GM21619 (cell line): ENCODE measurements at regions not wholly inside any gene's neighbourhood (a gene's known extent, or its start where the extent isn't known, plus 50 kb on each side); places are given as distances from the start of the nearest gene placed in this dataset.

Source experiments
- ATAC-seq: cut with Tn5 transposase; IDR thresholded peaks from one replicate; pipeline ENCODE4 v1.9.1; 2021; ENCODE audit not compliant: unreplicated experiment

DNA sequence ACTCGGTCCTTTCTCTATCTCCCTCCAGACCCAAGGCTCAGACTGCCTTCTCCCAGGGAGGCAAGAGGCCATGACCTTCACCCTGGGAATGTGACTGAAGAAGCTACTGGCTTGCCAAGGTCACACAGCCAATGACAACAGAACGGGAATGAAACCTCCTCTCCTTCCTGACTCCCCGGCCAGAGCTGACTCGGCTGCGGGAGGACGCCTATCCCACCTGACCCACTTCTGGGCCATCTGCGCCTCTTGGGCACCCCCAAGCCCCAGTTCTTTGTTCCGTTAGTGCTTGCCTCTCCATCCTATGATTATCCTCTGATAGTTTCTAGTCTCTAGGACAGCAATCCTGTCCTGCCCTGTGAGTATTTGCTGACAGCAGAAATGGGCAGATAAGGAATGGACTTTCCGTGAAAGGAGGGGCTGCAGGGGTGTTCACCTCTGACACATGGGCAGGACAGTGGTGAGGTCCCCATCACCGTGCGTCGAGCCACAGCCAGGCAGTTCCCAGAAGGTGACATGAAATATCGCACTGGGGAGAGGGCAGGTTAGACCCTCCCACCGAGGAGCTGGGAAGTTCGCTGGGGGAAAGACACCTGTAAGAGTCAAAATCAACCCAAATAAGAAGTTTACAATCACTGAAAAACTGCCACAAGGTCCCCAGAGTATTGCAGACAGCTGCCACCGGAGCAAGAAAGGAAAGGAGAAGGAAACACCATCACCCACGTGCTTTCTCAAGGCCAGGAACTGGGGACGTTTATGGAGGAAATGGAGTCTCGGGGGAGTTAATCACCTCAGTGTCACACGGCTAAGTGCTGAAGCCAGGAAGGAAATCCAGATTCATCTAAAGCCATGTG lies 63.0 kb downstream of the INSIG1 start:
- no peak for ATAC-seq

DNA sequence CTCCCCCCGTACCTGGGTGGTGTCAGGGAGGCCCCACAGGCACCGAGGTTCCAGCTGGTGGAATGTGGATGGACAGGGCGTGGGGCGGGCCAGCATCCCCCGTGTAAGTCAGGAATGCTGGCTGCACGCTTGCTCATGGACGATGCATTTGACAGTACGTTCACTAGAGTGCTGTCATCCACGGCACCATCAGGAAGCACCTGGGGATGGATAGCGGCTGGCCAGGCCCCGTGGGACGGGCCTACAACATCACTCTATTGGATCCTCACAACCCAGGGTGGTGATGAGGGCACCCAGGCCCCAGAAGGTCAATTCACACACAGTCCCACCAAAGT lies 63.6 kb downstream of the INSIG1 start:
- ATAC-seq = no peak

GRCh38 chr7:155361947-155362346 lies 64.3 kb downstream of the INSIG1 start:
- ATAC-seq = no peak

GRCh38 chr7:155362380-155363145 lies 64.9 kb downstream of the INSIG1 start:
- no peak for ATAC-seq

DNA sequence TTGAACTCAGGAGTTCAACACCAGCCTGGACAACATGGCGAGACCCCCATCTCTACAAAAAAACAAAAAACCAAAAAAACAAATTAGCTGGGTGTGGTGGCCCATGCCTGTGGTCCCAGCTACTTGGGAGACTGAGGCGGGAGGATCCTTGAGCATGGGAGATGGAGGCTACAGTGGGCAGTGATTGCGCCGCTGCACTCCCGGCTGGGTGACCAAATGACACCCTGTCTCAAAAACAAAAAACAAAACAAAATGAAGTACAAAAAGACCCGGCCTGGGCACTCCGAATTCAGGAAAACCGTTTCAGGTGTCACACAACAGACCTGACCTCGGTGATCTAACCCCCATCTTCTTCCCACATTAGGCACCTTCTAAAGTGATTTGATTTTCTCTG lies 65.5 kb downstream of the INSIG1 start:
- no peak for ATAC-seq

DNA sequence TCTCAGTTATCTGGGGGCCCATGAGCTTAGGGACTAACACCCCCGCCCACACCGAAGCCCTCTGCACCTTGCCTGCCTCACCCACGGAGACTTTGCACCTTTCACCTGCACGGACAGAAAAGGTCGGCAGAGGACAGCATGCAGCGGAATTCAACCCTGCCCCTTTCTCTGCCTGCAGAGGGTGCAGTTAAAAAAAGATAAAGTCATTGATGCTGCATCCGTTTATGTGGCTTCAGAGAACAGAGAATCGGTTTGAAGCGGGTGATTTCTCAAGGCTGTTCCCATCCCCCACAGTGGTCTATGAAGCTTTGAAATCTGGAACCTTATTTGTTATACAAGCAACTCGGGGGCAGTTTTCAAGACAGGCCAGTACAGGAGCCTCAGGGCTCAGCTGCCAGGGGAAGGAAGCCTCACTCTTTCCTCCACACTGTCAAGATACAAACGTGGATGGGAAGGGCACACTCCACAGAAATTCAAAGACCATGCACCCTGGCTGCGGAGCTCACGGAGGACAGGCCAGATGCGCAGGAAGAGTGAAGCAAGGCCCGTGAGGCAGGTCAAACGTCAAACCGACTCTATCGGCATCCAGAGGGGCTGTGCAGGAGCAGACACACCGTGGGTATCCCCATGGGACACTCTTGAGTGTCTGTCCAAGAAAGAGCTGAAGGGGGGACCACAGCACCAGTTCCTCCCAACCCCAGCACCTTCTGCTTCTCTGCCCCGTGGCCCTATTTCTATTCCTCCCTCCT lies 66.3 kb downstream of the INSIG1 start:
- no peak for ATAC-seq

DNA sequence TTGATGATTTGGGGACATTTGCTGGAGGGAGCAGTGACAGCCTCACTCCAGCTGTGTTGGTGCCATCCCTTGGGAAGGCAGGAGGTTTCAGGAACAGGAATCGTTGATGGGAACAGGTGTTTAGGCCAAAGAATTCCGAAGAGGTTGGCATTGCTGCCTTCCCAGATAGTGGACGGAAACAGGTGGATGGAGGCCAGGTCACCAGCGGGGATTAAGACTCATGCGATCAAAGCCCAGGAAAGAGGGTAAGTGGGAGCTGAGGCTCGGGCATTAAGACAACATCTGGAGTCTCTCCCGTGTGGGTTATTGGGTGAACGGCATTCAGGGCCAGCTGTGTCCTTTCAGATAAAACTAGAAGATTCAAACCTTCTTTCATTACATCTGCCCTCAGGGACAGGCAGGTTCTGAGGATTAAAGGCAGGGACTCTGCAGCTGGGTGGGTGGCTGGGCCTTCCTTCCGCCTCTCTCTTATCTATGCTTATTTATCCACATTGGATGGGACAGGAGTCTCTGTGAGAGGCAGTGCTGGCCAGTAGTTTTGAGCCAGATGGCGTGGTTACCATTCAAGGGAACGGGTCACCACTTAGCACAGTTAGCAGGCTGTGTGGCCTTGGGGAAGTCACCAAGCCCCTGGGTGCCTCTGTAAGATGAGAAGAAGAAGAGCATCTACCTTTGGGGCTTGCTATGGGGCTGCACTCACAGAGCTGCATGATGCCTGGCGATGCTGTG lies 67.6 kb downstream of the INSIG1 start:
- ATAC-seq = no peak

DNA sequence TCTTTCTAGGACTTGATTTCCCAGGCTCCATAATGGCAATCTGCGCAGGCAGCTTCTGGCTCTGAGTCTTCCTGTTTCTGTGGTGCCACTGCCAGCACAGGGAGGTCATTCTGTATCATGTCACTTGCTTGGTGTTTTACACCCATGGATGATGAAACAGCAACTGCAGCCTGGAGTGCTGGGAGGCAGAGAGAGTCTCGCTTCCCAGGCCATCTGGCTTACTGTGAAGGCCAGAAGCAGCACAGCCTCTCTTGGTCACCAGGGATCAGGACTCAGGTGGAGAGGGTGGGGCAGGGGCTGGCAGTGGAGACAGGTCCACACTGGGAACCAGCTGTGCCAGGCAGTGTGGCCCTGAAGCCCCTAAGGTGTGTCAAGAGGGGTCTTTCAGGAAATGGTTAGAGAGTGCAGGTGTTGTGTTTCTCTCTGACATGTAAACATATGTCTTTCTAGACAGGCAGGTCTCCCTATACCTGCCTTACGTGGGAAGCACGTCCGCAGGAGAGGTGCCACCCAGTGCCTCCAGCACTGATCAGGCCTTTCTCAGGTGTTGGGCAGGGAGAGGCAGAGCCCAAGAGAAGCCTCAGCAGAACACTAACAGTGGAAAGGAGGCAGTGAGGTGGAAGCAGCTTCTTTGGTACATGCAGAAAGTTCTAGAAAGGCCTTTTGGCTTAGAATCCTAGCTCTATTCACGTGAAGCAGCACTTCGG lies 71.4 kb downstream of the INSIG1 start:
- no peak for ATAC-seq

DNA sequence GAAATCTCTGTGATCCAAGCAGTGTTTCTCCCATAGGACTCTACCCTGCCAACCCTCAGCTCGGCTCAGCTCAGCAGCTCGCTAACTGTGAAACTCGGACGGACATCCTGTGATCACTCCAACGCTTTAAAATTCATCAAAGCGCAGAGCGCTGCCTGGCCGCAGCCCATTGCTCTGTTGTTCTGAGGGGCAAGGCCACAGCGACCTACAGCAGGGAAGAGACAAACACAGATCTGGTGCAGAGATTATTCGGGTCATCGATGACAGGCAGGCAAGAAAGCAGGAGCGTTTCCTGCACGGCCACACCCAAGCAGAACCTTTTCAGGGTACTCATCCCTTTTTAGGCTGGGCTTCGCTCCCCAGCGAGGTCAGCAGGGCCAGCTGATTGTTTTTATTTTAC lies 72.1 kb downstream of the INSIG1 start:
- ATAC-seq = no peak

- no peak for ATAC-seq
These were observed 73.7 kb downstream of the INSIG1 start for GRCh38 chr7:155371331-155371883.

DNA sequence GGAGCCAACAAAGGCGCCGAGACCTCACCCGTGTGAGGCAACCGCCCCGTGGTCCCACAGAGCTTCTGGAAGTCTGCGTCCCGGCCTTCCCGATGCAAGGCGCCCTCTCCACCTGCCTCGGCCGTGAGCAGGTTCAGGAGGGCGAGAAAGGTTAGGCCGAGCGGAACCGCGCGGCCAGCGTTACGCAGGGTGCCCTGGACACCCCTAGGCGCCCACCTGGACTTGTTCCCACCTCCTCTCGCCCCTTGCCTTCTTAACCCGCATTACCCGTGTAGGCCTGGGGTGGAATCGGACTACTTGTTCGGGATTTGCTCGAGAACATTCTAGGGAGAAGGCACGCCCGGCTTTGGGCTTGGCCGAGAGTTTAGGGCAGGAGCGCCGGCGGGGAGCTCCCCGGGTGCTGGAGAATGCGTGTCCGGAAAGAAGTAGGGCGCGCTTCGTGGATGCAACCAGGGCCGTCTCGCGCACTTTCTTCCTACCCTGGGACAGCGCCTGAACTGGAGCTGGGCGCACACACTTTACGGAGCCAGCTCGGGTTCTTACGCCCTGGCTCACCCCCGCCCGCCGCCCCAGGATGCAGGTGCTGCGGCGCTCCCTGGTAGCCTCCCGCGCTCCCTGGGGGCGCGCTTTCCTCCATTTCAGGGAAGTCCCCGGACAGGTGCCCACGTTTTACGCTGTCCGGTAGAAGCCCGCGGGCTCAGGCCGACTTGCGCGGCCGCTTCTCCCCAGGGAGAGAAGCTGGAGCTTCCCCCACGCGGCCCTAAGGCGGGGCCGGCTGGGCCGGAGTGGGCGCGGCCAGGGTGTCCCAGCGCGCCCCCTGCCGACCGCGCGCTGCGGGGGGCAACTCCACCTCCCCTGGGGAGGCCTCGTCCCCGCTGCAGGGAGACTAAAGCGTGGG lies 74.5 kb downstream of the INSIG1 start:
- ATAC-seq = peak; percentile 47

DNA sequence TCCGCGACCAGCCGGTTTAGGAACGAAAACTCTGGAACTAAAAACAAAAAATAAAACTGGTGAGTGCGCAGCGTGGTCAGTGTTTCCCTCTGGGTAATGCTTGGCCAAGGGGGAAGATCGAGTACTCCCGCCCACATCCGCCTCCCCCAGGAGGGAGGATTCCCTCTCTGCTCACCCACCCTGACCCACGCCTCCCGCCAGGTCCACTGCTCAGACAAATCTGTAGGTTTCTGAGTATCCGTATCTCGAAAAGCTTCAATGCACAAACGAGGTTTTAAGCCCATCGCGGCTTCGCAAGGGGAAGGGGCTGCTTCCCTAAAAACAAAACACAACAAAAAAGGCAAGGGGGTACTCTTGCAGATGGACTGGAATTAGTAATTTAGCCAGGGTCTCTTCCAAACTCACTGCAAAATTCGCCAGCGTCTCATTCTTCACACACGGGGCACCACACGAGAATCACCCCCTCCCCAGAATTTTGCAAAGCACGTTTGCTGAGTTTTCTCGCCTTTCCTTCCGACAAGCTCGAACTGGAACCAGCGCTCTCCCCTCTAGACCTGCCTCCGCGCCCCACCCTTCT lies 75.2 kb downstream of the INSIG1 start:
- ATAC-seq = peak; percentile 13

DNA sequence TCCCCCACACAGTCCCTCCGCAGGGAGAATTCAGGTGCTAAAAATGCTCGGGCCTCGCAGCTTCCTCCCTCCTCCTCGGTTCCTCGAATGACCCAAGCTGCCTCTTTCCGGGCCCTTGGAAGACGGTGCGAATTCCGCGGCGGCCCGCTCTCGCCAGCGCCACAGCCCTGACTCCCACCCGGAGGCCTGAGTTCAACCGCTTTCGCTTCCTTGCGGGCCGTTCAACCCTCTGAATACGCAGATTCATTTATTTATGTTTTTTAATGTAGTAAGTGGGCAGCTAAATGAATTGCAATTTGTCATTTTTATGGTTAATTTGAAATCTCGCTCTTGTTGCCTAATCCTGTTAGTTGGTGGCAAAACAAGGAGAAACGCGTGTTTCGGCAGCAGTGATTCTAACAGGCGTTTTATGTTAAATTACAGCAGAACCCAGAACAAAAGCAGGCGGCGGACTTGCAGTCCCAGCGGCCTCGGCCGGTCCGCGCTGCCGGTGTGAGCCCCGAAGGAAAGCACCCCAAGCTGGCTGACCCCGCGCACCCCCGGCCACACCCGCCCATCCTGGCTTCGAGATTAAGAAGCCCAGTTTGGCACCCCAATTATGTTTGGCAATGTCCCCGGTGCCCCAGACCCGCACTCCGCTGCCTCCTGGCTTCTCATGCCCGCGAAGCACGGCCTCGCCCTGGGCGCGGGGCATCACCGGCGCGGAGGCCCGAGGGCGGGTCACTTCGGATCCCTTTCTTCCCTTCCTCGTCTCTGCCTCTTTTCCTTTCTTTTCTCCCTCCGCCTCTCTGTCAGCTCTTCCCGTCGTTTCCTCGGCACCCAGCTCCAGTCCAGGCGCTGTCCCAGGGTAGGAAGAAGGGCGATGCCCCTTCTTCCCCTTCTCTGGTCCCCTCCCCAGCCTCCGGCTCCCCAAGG lies 75.9 kb downstream of the INSIG1 start:
- no peak for ATAC-seq

GRCh38 chr7:155374276-155375252 lies 76.9 kb downstream of the INSIG1 start:
- no peak for ATAC-seq

GRCh38 chr7:155375337-155376277 lies 77.9 kb downstream of the INSIG1 start:
- no peak for ATAC-seq
